Heart left ventricle (tissue), 16 donors: ENCODE measurements at regions not wholly inside any gene's neighbourhood (a gene's known extent, or its start where the extent isn't known, plus 50 kb on each side); places are given as distances from the start of the nearest gene placed in this dataset.

Experiments
- ATAC-seq, 4 donors: fragments of 200-7000 bp; cut with Tn5 transposase; one replicate each; pipeline ENCODE4 v1.9.1; 2020 to 2022; ENCODE audit warnings: moderate library complexity in 4 of 4, mild to moderate bottlenecking in 3 of 4, moderate number of reproducible peaks in 1 of 4
- DNase-seq, 5 donors: peaks; one replicate each; pipeline ENCODE4 v3.0.0-alpha.2; 2020
- H3K27ac ChIP-seq, 12 donors: fragments of 200-600 bp; sonication (generic) in 4 of 12; one replicate each; pipeline versions ENCODE4 v1.5.0 to v1.8.0; 2016 to 2022; ENCODE audit warnings: mild to moderate bottlenecking in 2 of 12
- H3K27me3 ChIP-seq, 9 donors: fragments of 200-600 bp; sonication (generic) in 2 of 9; one replicate each; pipeline versions ENCODE4 v1.5.1 to v1.8.0; 2016 to 2022; ENCODE audit warnings: mild to moderate bottlenecking in 3 of 9
- H3K36me3 ChIP-seq, 9 donors: fragments of 200-600 bp; sonication (generic) in 2 of 9; one replicate each; pipeline versions ENCODE4 v1.5.0 to v1.8.0; 2018 to 2022; ENCODE audit warnings: mild to moderate bottlenecking in 2 of 9
- H3K4me1 ChIP-seq, 12 donors: fragments of 200-600 bp; sonication (generic) in 4 of 12; one replicate each; pipeline versions ENCODE4 v1.5.0 to v1.8.0; 2016 to 2022; ENCODE audit warnings: mild to moderate bottlenecking in 3 of 12
- H3K4me3 ChIP-seq, 12 donors: fragments of 200-600 bp; sonication (generic) in 4 of 12; one replicate each; pipeline versions ENCODE4 v1.5.0 to v1.8.0; 2017 to 2022; ENCODE audit warnings: mild to moderate bottlenecking in 9 of 12, moderate library complexity in 4 of 12
- H3K9me3 ChIP-seq, 12 donors: fragments of 200-600 bp; sonication (generic) in 4 of 12; one replicate each; pipeline versions ENCODE4 v1.5.0 to v1.8.0; 2016 to 2022; ENCODE audit warnings: mild to moderate bottlenecking in 1 of 12
- CTCF ChIP-seq, 12 donors: fragments of 200-600 bp; sonication (generic) in 4 of 12; IDR thresholded peaks; one replicate each; pipeline versions ENCODE4 v1.5.0 to v1.8.0; 2018 to 2022; ENCODE audit warnings: antibody characterized with exemption in 12 of 12, mild to moderate bottlenecking in 5 of 12
- POLR2A ChIP-seq, 2 donors: fragments of 450-650 bp; IDR thresholded peaks; one replicate each; pipeline ENCODE4 v1.6.1; 2017; ENCODE audit warnings: antibody characterized with exemption in 2 of 2, mild to moderate bottlenecking in 2 of 2, moderate library complexity in 2 of 2
- WGBS, 4 donors: extraction: QIAGEN DNeasy Blood & Tissue Kit in 2 of 4; methylation state at CpG; one replicate each; pipeline versions ENCODE4 v1.1.5 to v1.1.7; 2013 to 2018; 5-methylcytosine and 5-hydroxymethylcytosine counted together
- intact Hi-C, 10 donors: fragments of 100-400 bp; cut with DNase I; formaldehyde crosslinking; loops; one replicate each; pipeline versions ENCODE4 v1.11.1 to v1.14.2; 2022
- donor health status: ischemic (EF 13 %, LVEDD 7.1; RV severe dilation, severe dysfunction).
- donor health status: healthy with polysubstance abuse.
- donor health status: DM: no; HTN: yes; CAD: no.
- donor health status: DM: no; HTN: no; CAD: no.
- donor health status: ischemic (EF 25% LVEDD 6.9; RV normal size, moderate dysfunction).
- donor health status: ischemic (EF 25% LVEDD 5.7; RV mildly dilated, moderate dysfunction).
- donor health status: healthy.
- donor health status: DM: yes; HTN: yes; CAD: no.
- donor health status: ischemic (EF 35%, LVEDD 5.7; RV mildly dilated, moderate dysfunction).
- donor health status: nonischemic (EF 11% LVEDD 7.7; RV severe dilation, severe dysfunction).
- donor health status: DM: yes; HTN: yes; CAD: no.
- donor health status: PGD.
- donor health status: ischemic (EF 29% LVEDD 5.4; RV normal size, mild dysfunction).
- donor health status: nonischemic (EF 23%, LVEDD 6.1; RV moderate dilation, normal function).

GRCh38 chr3:162236949-162237348 is 740.3 kb downstream of the OTOL1 start:
- DNase-seq, result no peak
- no peak for ATAC-seq
- no peak overlapping the region for H3K4me3 ChIP-seq
- WGBS, 4 donors, result 64 to 76% (median 74%) methylated on average over 5 of the region's 5 CpGs
- no peaks in the 10 kb centered on the region for H3K4me1 ChIP-seq
- no peaks in the 10 kb centered on the region for H3K27me3 ChIP-seq
- H3K27ac ChIP-seq, result no peak overlapping the region
- no peaks in the 10 kb centered on the region for H3K36me3 ChIP-seq
- TF ChIP-seq POLR2A (IDR thresholded peaks at IDR 0.05), result no peak
- intact Hi-C loops, result no loop called here
- H3K9me3 ChIP-seq, result no peaks in the 10 kb centered on the region

- no peaks in the 10 kb centered on the region for H3K4me1 ChIP-seq
- H3K4me3 ChIP-seq, result no peak overlapping the region
- no peaks in the 10 kb centered on the region for H3K27me3 ChIP-seq
- H3K36me3 ChIP-seq, result no peaks in the 10 kb centered on the region
- peaks cover 0 to under 1% (median 0%) of the 10 kb centered on the region in 12 donors for H3K9me3 ChIP-seq
- ATAC-seq, result no peak
- TF ChIP-seq CTCF (IDR thresholded peaks at IDR 0.05), result no peak
- TF ChIP-seq POLR2A (IDR thresholded peaks at IDR 0.05), result no peak
- no peak for DNase-seq
- 64 to 79% (median 72%) methylated on average over 1 of the region's 1 CpG for WGBS, 4 donors
- H3K27ac ChIP-seq, result no peak overlapping the region
- intact Hi-C loops, result no loop called here
These were observed 754.2 kb downstream of the OTOL1 start for GRCh38 chr3:162250782-162251181.

- no peak overlapping the region for H3K4me3 ChIP-seq
- peaks cover 0 to 5% (median 0%) of the 10 kb centered on the region in 12 donors for H3K9me3 ChIP-seq
- H3K4me1 ChIP-seq, result no peaks in the 10 kb centered on the region
- no peaks in the 10 kb centered on the region for H3K36me3 ChIP-seq
- TF ChIP-seq POLR2A (IDR thresholded peaks at IDR 0.05) (no peak), CTCF (IDR thresholded peaks at IDR 0.05) (no peak)
- 48 to 63% (median 53%) methylated on average over 1 of the region's 1 CpG for WGBS, 4 donors
- no peak overlapping the region for H3K27ac ChIP-seq
- DNase-seq (no peak), ATAC-seq (no peak)
- no peaks in the 10 kb centered on the region for H3K27me3 ChIP-seq
- intact Hi-C loops, result no loop called here
These were observed 765.5 kb downstream of the OTOL1 start for GRCh38 chr3:162262129-162262528.

- no peak overlapping the region for H3K4me3 ChIP-seq
- H3K27me3 ChIP-seq, result no peaks in the 10 kb centered on the region
- no peak for ATAC-seq
- no peaks in the 10 kb centered on the region for H3K36me3 ChIP-seq
- intact Hi-C loops, result no loop called here
- no peak for DNase-seq
- no peaks in the 10 kb centered on the region for H3K4me1 ChIP-seq
- no peak overlapping the region for H3K27ac ChIP-seq
- TF ChIP-seq POLR2A (IDR thresholded peaks at IDR 0.05) (no peak), CTCF (IDR thresholded peaks at IDR 0.05) (no peak)
- H3K9me3 ChIP-seq, result no peaks in the 10 kb centered on the region
- 65 to 76% (median 70%) methylated on average over 2 of the region's 2 CpGs for WGBS, 4 donors
These were observed 767.0 kb downstream of the OTOL1 start for GRCh38 chr3:162263596-162263995.
